GM12891 (cell line): ENCODE measurements at regions not wholly inside any gene's neighbourhood (a gene's known extent, or its start where the extent isn't known, plus 50 kb on each side); places are given as distances from the start of the nearest gene placed in this dataset.

Experiments used
- PAX5 ChIP-seq: IDR thresholded peaks from 2 replicates; pipeline ENCODE4 v1.6.1; 2011; ENCODE audit warnings: low read length, moderate library complexity, mild to moderate bottlenecking; ENCODE audit not compliant: insufficient read depth, severe bottlenecking
- POLR2A ChIP-seq: IDR thresholded peaks from 2 replicates; pipeline ENCODE4 v1.6.1; 2011; ENCODE audit warnings: low read depth, low read length, control low read depth
- POLR2AphosphoS5 ChIP-seq: IDR thresholded peaks from 2 replicates; pipeline ENCODE4 v1.6.1; 2011; ENCODE audit warnings: low read depth, low read length, control low read depth
- TAF1 ChIP-seq: IDR thresholded peaks from 2 replicates; pipeline ENCODE4 v1.6.1; 2011; ENCODE audit warnings: low read depth, low read length, control low read depth

DNA sequence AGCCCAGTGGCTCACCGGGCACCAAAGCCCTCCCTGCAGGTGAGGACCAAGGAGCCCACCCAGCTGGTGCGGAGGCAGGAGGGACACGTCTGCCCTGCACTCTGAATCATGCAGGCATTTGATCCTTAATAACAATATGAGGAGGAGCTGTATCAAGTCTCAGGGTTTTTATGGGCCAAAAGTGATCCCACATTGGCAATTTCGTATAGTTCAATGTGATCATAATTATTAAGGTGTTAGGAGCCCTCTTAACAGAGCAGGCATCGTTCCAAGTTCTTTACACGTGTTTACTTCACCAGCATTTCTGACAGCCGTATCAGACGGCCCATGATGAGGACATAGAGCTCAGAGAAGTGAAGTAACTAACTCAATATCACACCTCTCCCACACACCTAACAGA is 91.9 kb upstream of the PRR5 start:
- no peak for TF ChIP-seq TAF1
- TF ChIP-seq POLR2A, result no peak
- TF ChIP-seq POLR2AphosphoS5, result no peak
- TF ChIP-seq PAX5, result no peak
